Uterus (tissue), 3 donors: ENCODE measurements at regions not wholly inside any gene's neighbourhood (a gene's known extent, or its start where the extent isn't known, plus 50 kb on each side); places are given as distances from the start of the nearest gene placed in this dataset.

Experiments used
- DNase-seq, 2 donors: peaks; one replicate each; pipeline ENCODE4 v3.0.0-alpha.2; 2019 to 2020
- H3K27ac ChIP-seq, 2 donors: fragments of 200-600 bp; sonication (generic); 1 replicate in 1 of 2; 2 replicates in 1 of 2; pipeline ENCODE4 v1.5.1; 2016 to 2018
- H3K27me3 ChIP-seq, 2 donors: fragments of 200-600 bp; sonication (generic); one replicate each; pipeline ENCODE4 v1.5.1; 2018 to 2019; ENCODE audit warnings: control low read depth in 1 of 2
- H3K36me3 ChIP-seq, 2 donors: fragments of 200-600 bp; sonication (generic); one replicate each; pipeline ENCODE4 v1.5.1; 2019; ENCODE audit warnings: control low read depth in 1 of 2
- H3K4me1 ChIP-seq, 2 donors: fragments of 200-600 bp; sonication (generic); one replicate each; pipeline ENCODE4 v1.5.1; 2018 to 2019; ENCODE audit warnings: control low read depth in 1 of 2
- H3K4me3 ChIP-seq, 2 donors: fragments of 200-600 bp; sonication (generic); 1 replicate in 1 of 2; 2 replicates in 1 of 2; pipeline ENCODE4 v1.5.1; 2018 to 2019; ENCODE audit warnings: mild to moderate bottlenecking in 1 of 2
- H3K9me3 ChIP-seq, 2 donors: fragments of 200-600 bp; sonication (generic); one replicate each; pipeline ENCODE4 v1.5.1; 2019; ENCODE audit warnings: control low read depth in 1 of 2
- CTCF ChIP-seq, 4 experiments: fragments of 200-600 bp in 2 of 4; fragments of 450-650 bp in 2 of 4; sonication (generic) in 2 of 4; IDR thresholded peaks; one replicate each; pipeline ENCODE4 v1.5.1; 2016 to 2019; ENCODE audit warnings: antibody characterized with exemption in 4 of 4, mild to moderate bottlenecking in 2 of 4, moderate library complexity in 1 of 4
- POLR2A ChIP-seq, 2 donors: fragments of 450-650 bp; IDR thresholded peaks; one replicate each; pipeline ENCODE4 v1.6.1; 2016; ENCODE audit warnings: antibody characterized with exemption in 2 of 2, mild to moderate bottlenecking in 1 of 2, moderate library complexity in 1 of 2
- intact Hi-C: fragments of 100-400 bp; cut with DNase I; formaldehyde crosslinking; loops from one replicate; pipeline ENCODE4 v1.15.1; 2023; ENCODE audit warnings: low total_unique reads
- donor health status: DM: yes; HTN: yes; CAD: no.

- TF ChIP-seq CTCF (IDR thresholded peaks at IDR 0.05): no peak
- no peak for TF ChIP-seq POLR2A (IDR thresholded peaks at IDR 0.05)
- H3K27me3 ChIP-seq: no peaks in the 10 kb centered on the region
- H3K4me3 ChIP-seq: no peak overlapping the region
- no peak overlapping the region for H3K27ac ChIP-seq
- no peaks in the 10 kb centered on the region for H3K4me1 ChIP-seq
- no peak for DNase-seq
- intact Hi-C loops: no loop called here
- H3K9me3 ChIP-seq: no peaks in the 10 kb centered on the region
- no peaks in the 10 kb centered on the region for H3K36me3 ChIP-seq
Observed at GRCh38 chr12:77409551-77409950, 344.2 kb upstream of the E2F7 start.

- no peaks in the 10 kb centered on the region for H3K27me3 ChIP-seq
- TF ChIP-seq CTCF (IDR thresholded peaks at IDR 0.05) (no peak), POLR2A (IDR thresholded peaks at IDR 0.05) (no peak)
- no peaks in the 10 kb centered on the region for H3K9me3 ChIP-seq
- H3K4me1 ChIP-seq: no peaks in the 10 kb centered on the region
- no peak overlapping the region for H3K4me3 ChIP-seq
- DNase-seq: no peak
- intact Hi-C loops: no loop called here
- no peaks in the 10 kb centered on the region for H3K36me3 ChIP-seq
- no peak overlapping the region for H3K27ac ChIP-seq
Observed at GRCh38 chr12:77407931-77408330, 342.6 kb upstream of the E2F7 start.

GRCh38 chr12:77406219-77406905, 341.0 kb upstream of the E2F7 start:
- Histone ChIP-seq H3K4me1 (no peaks in the 10 kb centered on the region), H3K27me3 (no peaks in the 10 kb centered on the region), H3K9me3 (no peaks in the 10 kb centered on the region), H3K4me3 (no peak overlapping the region), H3K36me3 (no peaks in the 10 kb centered on the region), H3K27ac (no peak overlapping the region)
- intact Hi-C loops: no loop called here
- DNase-seq: no peak
- TF ChIP-seq POLR2A (IDR thresholded peaks at IDR 0.05): no peak
- TF ChIP-seq CTCF (IDR thresholded peaks at IDR 0.05): no peak

- intact Hi-C loops: no loop called here
- no peak overlapping the region for H3K4me3 ChIP-seq
- no peak overlapping the region for H3K27ac ChIP-seq
- H3K4me1 ChIP-seq: no peaks in the 10 kb centered on the region
- no peak for DNase-seq
- no peaks in the 10 kb centered on the region for H3K27me3 ChIP-seq
- H3K36me3 ChIP-seq: no peaks in the 10 kb centered on the region
- TF ChIP-seq POLR2A (IDR thresholded peaks at IDR 0.05) (no peak), CTCF (IDR thresholded peaks at IDR 0.05) (no peak)
- no peaks in the 10 kb centered on the region for H3K9me3 ChIP-seq
Observed at GRCh38 chr12:77402716-77403115, 337.3 kb upstream of the E2F7 start.

GRCh38 chr12:77401770-77402081, 336.4 kb upstream of the E2F7 start:
- Histone ChIP-seq H3K4me3 (no peak overlapping the region), H3K9me3 (no peaks in the 10 kb centered on the region), H3K27ac (no peak overlapping the region), H3K36me3 (no peaks in the 10 kb centered on the region), H3K27me3 (no peaks in the 10 kb centered on the region), H3K4me1 (no peaks in the 10 kb centered on the region)
- no peak for TF ChIP-seq POLR2A (IDR thresholded peaks at IDR 0.05)
- TF ChIP-seq CTCF (IDR thresholded peaks at IDR 0.05): no peak
- no peak for DNase-seq
- intact Hi-C loops: no loop called here
